B cell (primary cell): ENCODE measurements at regions not wholly inside any gene's neighbourhood (a gene's known extent, or its start where the extent isn't known, plus 50 kb on each side); places are given as distances from the start of the nearest gene placed in this dataset.

Experiments
- ATAC-seq: fragments of 200-7000 bp; cut with Tn5 transposase; one replicate; pipeline ENCODE4 v1.10.0; 2021; ENCODE audit warnings: low read depth, mild to moderate bottlenecking, moderate number of reproducible peaks, moderate library complexity
- CTCF ChIA-PET: fragments of 350-600 bp; sonication (Branson Sonifier 250); formaldehyde crosslinking; loops from one replicate; lab custom pipeline; 2021; ENCODE audit warnings: antibody characterized with exemption, inconsistent platforms; lab: Charles Lee
- POLR2A ChIA-PET: fragments of 350-600 bp; sonication (Branson Sonifier 250); formaldehyde crosslinking; loops from one replicate; lab custom pipeline; 2021; ENCODE audit warnings: antibody characterized with exemption; lab: Charles Lee
- DNase-seq: peaks from one replicate; pipeline ENCODE4 v3.0.0; 2013
- H2AFZ ChIP-seq: 2 replicates; pipeline ENCODE4 v1.6.1; 2012; ENCODE audit warnings: mild to moderate bottlenecking, low read depth, low read length; ENCODE audit not compliant: insufficient read depth, poor library complexity, severe bottlenecking
- H3K27ac ChIP-seq, 2 donors: 1 replicate in 1 of 2; 2 replicates in 1 of 2; pipeline ENCODE4 v1.5.1; 2012 to 2013; ENCODE audit warnings: low read length in 2 of 2, mild to moderate bottlenecking in 2 of 2, moderate library complexity in 1 of 2
- H3K27me3 ChIP-seq, 4 experiments: fragments of 200-600 bp in 1 of 4; sonication (generic) in 1 of 4; replicated peaks in 1 of 4; 1 replicate in 2 of 4; 2 replicates in 2 of 4; pipeline versions ENCODE4 v1.6.1 to v1.7.0; 2013 to 2016; ENCODE audit warnings: low read length in 3 of 4, mild to moderate bottlenecking in 2 of 4, mixed read lengths in 1 of 4, moderate library complexity in 1 of 4; ENCODE audit not compliant: insufficient read depth in 4 of 4, control insufficient read depth in 3 of 4; ENCODE audit errors: control extremely low read depth in 1 of 4
- H3K36me3 ChIP-seq, 2 experiments: replicated peaks in 1 of 2; 1 replicate in 1 of 2; 2 replicates in 1 of 2; pipeline versions ENCODE4 v1.6.1 to v1.7.1; 2013; ENCODE audit warnings: low read length in 1 of 2; ENCODE audit not compliant: insufficient read depth in 2 of 2, control insufficient read depth in 1 of 2; ENCODE audit errors: control extremely low read depth in 1 of 2, extremely low read depth in 1 of 2
- H3K4me1 ChIP-seq, 2 donors: fragments of 200-600 bp in 1 of 2; sonication (generic) in 1 of 2; 1 replicate in 1 of 2; 2 replicates in 1 of 2; pipeline versions ENCODE4 v1.5.1 to v1.6.1; 2013 to 2017; ENCODE audit warnings: low read length in 2 of 2; ENCODE audit not compliant: control insufficient read depth in 2 of 2, insufficient read depth in 2 of 2
- H3K4me2 ChIP-seq: replicated peaks from 2 replicates; pipeline ENCODE3; 2012; ENCODE audit warnings: mild to moderate bottlenecking, low read depth, low read length; ENCODE audit not compliant: poor library complexity, severe bottlenecking
- H3K4me3 ChIP-seq, 5 experiments: fragments of 200-600 bp in 1 of 5; sonication (generic) in 1 of 5; 1 replicate in 3 of 5; 2 replicates in 2 of 5; pipeline versions ENCODE4 v1.5.1 to v1.7.0; 2011 to 2016; ENCODE audit warnings: low read length in 4 of 5, mild to moderate bottlenecking in 4 of 5, low read depth in 2 of 5, control low read depth in 1 of 5, moderate library complexity in 1 of 5; ENCODE audit not compliant: insufficient read depth in 1 of 5; ENCODE audit errors: control extremely low read depth in 1 of 5, extremely low read depth in 1 of 5
- H3K79me2 ChIP-seq: fragments of 200-600 bp; sonication (generic); one replicate; pipeline ENCODE4 v1.6.0; 2016; ENCODE audit warnings: low read length; ENCODE audit not compliant: control insufficient read depth, insufficient read depth
- H3K9ac ChIP-seq: fragments of 200-600 bp; sonication (generic); 2 replicates; pipeline ENCODE4 v1.6.1; 2017; ENCODE audit warnings: mild to moderate bottlenecking, low read length, moderate library complexity
- H3K9me3 ChIP-seq, 3 donors: one replicate each; pipeline versions ENCODE4 v1.6.1 to v1.7.1; 2013; ENCODE audit warnings: low read length in 2 of 3; ENCODE audit not compliant: control insufficient read depth in 2 of 3, insufficient read depth in 1 of 3; ENCODE audit errors: control extremely low read depth in 1 of 3
- H4K20me1 ChIP-seq: 2 replicates; pipeline ENCODE4 v1.6.0; 2012; ENCODE audit warnings: mild to moderate bottlenecking, low read length; ENCODE audit not compliant: insufficient read depth, control insufficient read depth, poor library complexity, severe bottlenecking
- H3K27ac Mint-ChIP-seq: one replicate; pipeline ENCODE4 v1.8.0; 2021; ENCODE audit warnings: mixed read lengths
- H3K27me3 Mint-ChIP-seq: one replicate; pipeline ENCODE4 v1.8.0; 2021; ENCODE audit warnings: mixed read lengths
- H3K4me1 Mint-ChIP-seq: one replicate; pipeline ENCODE4 v1.8.0; 2021; ENCODE audit warnings: mixed read lengths
- H3K4me3 Mint-ChIP-seq: one replicate; pipeline ENCODE4 v1.8.0; 2021; ENCODE audit warnings: mixed read lengths
- H3K9me3 Mint-ChIP-seq: one replicate; pipeline ENCODE4 v1.8.0; 2022; ENCODE audit warnings: mixed read lengths; ENCODE audit not compliant: insufficient read depth
- CTCF ChIP-seq: fragments of 200-600 bp; IDR thresholded peaks from one replicate; pipeline ENCODE4 v1.8.0; 2022; ENCODE audit warnings: antibody characterized with exemption, mild to moderate bottlenecking
- EZH2 ChIP-seq: IDR thresholded peaks from 2 replicates; pipeline ENCODE4 v1.6.1; 2012; ENCODE audit warnings: borderline replicate concordance, low read depth, mild to moderate bottlenecking, moderate library complexity, low read length; ENCODE audit not compliant: insufficient read depth, poor library complexity, severe bottlenecking
- whole genome bisulfite sequencing: methylation state at CpG from one replicate; pipeline ENCODE4 v1.1.5; 2013; ENCODE audit warnings: missing lambda C conversion rate; ENCODE audit not compliant: insufficient coverage; 5-methylcytosine and 5-hydroxymethylcytosine counted together
- intact Hi-C: fragments of 100-400 bp; cut with micrococcal nuclease; formaldehyde crosslinking; loops from one replicate; pipeline ENCODE4 v1.10.0; 2022

GRCh38 chr14:98608071-98609060 is 663.6 kb downstream of the BCL11B start:
- no peaks in the 10 kb centered on the region for H3K27me3 ChIP-seq

More at GRCh38 chr14:98608071-98609060, 663.6 kb downstream of the BCL11B start:
- peaks cover 0 to 30% (median 0%) of the 10 kb centered on the region in 3 donors for H3K9me3 ChIP-seq
- H3K4me2 ChIP-seq: no peak overlapping the region
- H3K4me3 Mint-ChIP-seq: no peak overlapping the region
- H4K20me1 ChIP-seq: no peaks in the 10 kb centered on the region
- H3K27ac ChIP-seq: no peak overlapping the region
- TF ChIP-seq EZH2 (no peak), CTCF (no peak)
- H3K4me1 ChIP-seq: no peaks in the 10 kb centered on the region
- 85% methylated on average over 8 of the region's 11 CpGs for WGBS
- H3K27ac Mint-ChIP-seq: no peak overlapping the region
- no peak overlapping the region for H2AFZ ChIP-seq
- POLR2A ChIA-PET: no interaction called here
- no peak overlapping the region for H3K9ac ChIP-seq
- no peak overlapping the region for H3K4me3 ChIP-seq
- no peaks in the 10 kb centered on the region for H3K27me3 Mint-ChIP-seq
- H3K4me1 Mint-ChIP-seq: no peaks in the 10 kb centered on the region
- CTCF ChIA-PET: no interaction called here
- no peaks in the 10 kb centered on the region for H3K79me2 ChIP-seq
- no peaks in the 10 kb centered on the region for H3K36me3 ChIP-seq
- DNase-seq (no peak), ATAC-seq (no peak)
- intact Hi-C loops: no loop called here
- peaks cover 3% of the 10 kb centered on the region for H3K9me3 Mint-ChIP-seq
